Kidney (tissue), 13 donors: ENCODE measurements at regions not wholly inside any gene's neighbourhood (a gene's known extent, or its start where the extent isn't known, plus 50 kb on each side); places are given as distances from the start of the nearest gene placed in this dataset.
"Not testable (repeated sequence)": the region's sequence is repeated elsewhere in the genome, so short reads cannot be mapped to it uniquely, and the experiment has no call there.

Experiments
- DNase-seq, 5 donors: peaks; one replicate each; pipeline ENCODE4 v3.0.0-alpha.2; 2013 to 2020
- FAIRE-seq: peaks from 2 replicates; lab custom pipeline; 2012; peaks lifted over from hg19 to GRCh38; lab: Jason Lieb, UNC
- H3K27ac ChIP-seq, 2 donors: one replicate each; pipeline ENCODE4 v1.7.0; 2013; ENCODE audit warnings: low read depth in 2 of 2, low read length in 2 of 2, inconsistent platforms in 1 of 2
- H3K27me3 ChIP-seq: one replicate; pipeline ENCODE4 v1.7.1; 2013; ENCODE audit warnings: low read length, inconsistent platforms; ENCODE audit not compliant: control insufficient read depth, insufficient read depth
- H3K36me3 ChIP-seq, 3 donors: one replicate each; pipeline versions ENCODE4 v1.7.0 to v1.7.1; 2013; ENCODE audit warnings: low read length in 3 of 3, control low read depth in 1 of 3, inconsistent platforms in 1 of 3; ENCODE audit not compliant: insufficient read depth in 3 of 3, control insufficient read depth in 2 of 3
- H3K4me1 ChIP-seq, 3 donors: one replicate each; pipeline versions ENCODE4 v1.7.0 to v1.7.1; 2013; ENCODE audit warnings: low read length in 3 of 3, inconsistent platforms in 1 of 3, low read depth in 1 of 3; ENCODE audit not compliant: control insufficient read depth in 2 of 3, insufficient read depth in 2 of 3
- H3K4me3 ChIP-seq, 3 donors: one replicate each; pipeline versions ENCODE4 v1.7.0 to v1.8.1; 2013; ENCODE audit warnings: low read length in 3 of 3, control low read depth in 1 of 3, inconsistent platforms in 1 of 3
- H3K9ac ChIP-seq, 3 donors: one replicate each; pipeline versions ENCODE4 v1.7.0 to v1.7.1; 2013; ENCODE audit warnings: low read length in 3 of 3, control low read depth in 1 of 3, inconsistent platforms in 1 of 3
- H3K9me3 ChIP-seq, 3 donors: one replicate each; pipeline versions ENCODE4 v1.7.0 to v1.7.1; 2013; ENCODE audit warnings: low read length in 3 of 3, control low read depth in 1 of 3, inconsistent platforms in 1 of 3; ENCODE audit not compliant: control insufficient read depth in 2 of 3, insufficient read depth in 1 of 3
- intact Hi-C: fragments of 100-400 bp; cut with DNase I; formaldehyde crosslinking; loops from one replicate; pipeline ENCODE4 v1.11.1; 2022
- TF ChIP-seq, protein P1 (sequence below): IDR thresholded peaks from 3 replicates; pipeline ENCODE4 v1.5.1; 2012; ENCODE audit warnings: mild to moderate bottlenecking, moderate library complexity, borderline replicate concordance; ENCODE audit not compliant: insufficient read depth; ENCODE audit errors: extremely low read depth
- donor health status: control.
- donor health status: control.
- donor health status: control.
- donor health status: control.
- donor health status: control.
- donor health status: DM: yes; HTN: yes; CAD: no.
- donor health status: Normal renal cell carcinoma (clear cell type).

DNA sequence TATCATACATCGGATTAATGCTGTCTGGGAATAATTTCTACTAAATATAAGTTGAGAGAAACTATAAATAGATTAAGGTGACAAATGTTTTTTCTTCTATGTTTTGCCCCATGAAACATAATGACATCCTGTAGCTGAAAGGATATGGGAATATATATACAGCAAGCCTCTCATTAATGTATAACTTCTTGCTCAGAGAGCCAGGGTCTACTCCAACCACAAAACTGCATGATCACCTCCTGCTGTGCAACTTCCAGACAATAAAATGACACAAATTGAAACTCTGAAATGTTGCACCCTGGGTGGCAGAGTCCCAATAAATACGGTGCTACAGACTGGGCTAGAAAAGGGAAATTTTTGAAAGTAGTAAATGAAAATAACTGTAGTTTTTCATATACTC lies 571.9 kb upstream of the CBLB start:
- DNase-seq (no peak), FAIRE-seq (no peak)
- H3K4me1 ChIP-seq, result no peaks in the 10 kb centered on the region
- H3K9ac ChIP-seq, result no peak overlapping the region
- intact Hi-C loops, result no loop called here
- H3K9me3 ChIP-seq, result no peaks in the 10 kb centered on the region
- no peak overlapping the region for H3K4me3 ChIP-seq
- no peaks in the 10 kb centered on the region for H3K27me3 ChIP-seq
- TF ChIP-seq, protein P1, sequence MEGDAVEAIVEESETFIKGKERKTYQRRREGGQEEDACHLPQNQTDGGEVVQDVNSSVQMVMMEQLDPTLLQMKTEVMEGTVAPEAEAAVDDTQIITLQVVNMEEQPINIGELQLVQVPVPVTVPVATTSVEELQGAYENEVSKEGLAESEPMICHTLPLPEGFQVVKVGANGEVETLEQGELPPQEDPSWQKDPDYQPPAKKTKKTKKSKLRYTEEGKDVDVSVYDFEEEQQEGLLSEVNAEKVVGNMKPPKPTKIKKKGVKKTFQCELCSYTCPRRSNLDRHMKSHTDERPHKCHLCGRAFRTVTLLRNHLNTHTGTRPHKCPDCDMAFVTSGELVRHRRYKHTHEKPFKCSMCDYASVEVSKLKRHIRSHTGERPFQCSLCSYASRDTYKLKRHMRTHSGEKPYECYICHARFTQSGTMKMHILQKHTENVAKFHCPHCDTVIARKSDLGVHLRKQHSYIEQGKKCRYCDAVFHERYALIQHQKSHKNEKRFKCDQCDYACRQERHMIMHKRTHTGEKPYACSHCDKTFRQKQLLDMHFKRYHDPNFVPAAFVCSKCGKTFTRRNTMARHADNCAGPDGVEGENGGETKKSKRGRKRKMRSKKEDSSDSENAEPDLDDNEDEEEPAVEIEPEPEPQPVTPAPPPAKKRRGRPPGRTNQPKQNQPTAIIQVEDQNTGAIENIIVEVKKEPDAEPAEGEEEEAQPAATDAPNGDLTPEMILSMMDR, result no peak
- H3K27ac ChIP-seq, result no peak overlapping the region
- no peaks in the 10 kb centered on the region for H3K36me3 ChIP-seq

DNA sequence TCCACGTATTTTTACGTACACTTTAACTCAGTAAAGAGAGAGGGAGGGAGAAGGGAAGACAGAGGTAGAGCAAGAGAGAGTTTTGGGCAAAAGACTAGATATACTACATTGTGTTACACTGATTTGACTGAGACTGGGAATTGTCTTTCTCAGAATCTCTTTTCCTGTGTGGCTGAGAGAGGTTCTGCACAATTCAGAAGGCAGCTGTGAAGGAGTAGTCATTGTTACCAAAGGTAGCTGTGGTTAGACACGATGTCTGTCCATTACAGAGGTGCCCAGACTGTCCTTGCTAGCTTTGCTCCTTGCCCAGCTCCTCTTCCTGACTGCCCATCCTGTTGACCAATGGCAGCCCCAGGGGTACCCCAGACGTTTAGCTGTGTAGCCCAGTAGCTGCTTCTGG lies 577.5 kb upstream of the CBLB start:
- TF ChIP-seq, protein P1, result no peak
- no peaks in the 10 kb centered on the region for H3K4me1 ChIP-seq
- DNase-seq (no peak), FAIRE-seq (no peak)
- H3K36me3 ChIP-seq, result no peaks in the 10 kb centered on the region
- H3K27me3 ChIP-seq, result no peaks in the 10 kb centered on the region
- intact Hi-C loops, result no loop called here
- no peak overlapping the region for H3K27ac ChIP-seq
- H3K9me3 ChIP-seq, result no peaks in the 10 kb centered on the region
- no peak overlapping the region for H3K4me3 ChIP-seq
- no peak overlapping the region for H3K9ac ChIP-seq

DNA sequence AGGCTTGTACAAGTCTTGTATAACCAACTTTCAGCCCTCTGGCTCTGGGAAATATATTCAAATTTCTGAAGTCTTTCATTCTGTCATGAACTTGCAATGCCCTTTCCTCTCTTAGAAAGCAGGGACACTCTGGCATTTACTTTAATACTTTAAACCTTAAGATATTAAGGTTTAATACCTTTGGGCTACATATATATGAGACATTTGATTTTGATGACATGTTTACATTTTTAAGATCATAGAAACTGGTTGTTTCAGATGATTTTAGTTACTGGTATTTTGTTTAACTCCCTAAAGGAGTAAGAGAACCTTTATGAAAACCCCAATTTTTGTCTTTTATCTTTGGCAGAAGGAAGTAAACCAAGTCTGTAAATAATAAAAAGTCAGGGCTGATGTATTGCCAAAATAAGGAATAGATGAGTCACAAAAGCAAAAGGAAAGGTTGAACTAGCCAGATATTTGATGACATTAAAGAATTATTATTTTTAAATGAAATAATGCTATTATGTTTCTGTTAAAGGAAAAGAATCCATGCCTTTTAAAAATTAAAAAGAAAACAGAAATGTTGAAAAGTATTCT lies 579.0 kb upstream of the CBLB start:
- intact Hi-C loops, result no loop called here
- H3K4me1 ChIP-seq, result no peaks in the 10 kb centered on the region
- H3K36me3 ChIP-seq, result no peaks in the 10 kb centered on the region
- no peak overlapping the region for H3K27ac ChIP-seq
- H3K27me3 ChIP-seq, result no peaks in the 10 kb centered on the region
- no peak overlapping the region for H3K4me3 ChIP-seq
- no peak for DNase-seq
- no peak overlapping the region for H3K9ac ChIP-seq
- H3K9me3 ChIP-seq, result no peaks in the 10 kb centered on the region
- no peak for FAIRE-seq
- TF ChIP-seq, protein P1, result no peak

DNA sequence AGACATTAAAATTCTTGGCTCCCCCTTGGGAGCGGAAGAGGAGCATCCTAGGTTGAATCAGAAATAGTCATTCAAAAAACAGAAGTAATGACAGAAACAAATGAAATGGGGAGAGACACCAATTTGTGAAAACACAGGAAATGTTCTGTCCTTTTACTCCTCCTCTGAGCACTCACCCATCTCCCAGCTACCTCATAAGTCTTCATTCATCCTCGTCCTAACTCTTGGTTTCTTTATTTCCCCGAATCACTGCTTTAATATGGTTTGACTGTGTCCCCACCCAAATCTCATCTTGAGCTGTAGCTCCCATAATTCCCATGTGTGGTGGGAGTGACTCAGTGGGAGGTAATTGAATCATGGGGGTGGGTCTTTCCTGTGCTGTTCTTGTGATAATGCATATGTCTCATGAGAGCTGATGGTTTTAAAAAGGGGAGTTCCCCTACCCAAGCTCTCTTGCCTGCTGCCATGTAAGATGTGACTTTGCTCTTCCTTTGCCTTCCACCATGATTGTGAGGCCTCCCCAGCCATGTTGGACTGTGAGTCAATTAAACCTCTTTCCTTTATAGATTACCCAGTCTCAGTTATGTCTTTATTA lies 579.7 kb upstream of the CBLB start:
- H3K9ac ChIP-seq, H3K9me3 ChIP-seq, intact Hi-C loops, H3K4me3 ChIP-seq, H3K27me3 ChIP-seq, H3K27ac ChIP-seq, H3K4me1 ChIP-seq, H3K36me3 ChIP-seq, DNase-seq, FAIRE-seq: not testable (repeated sequence)
